ENCODE measurements at regions not wholly inside any gene's neighbourhood (a gene's known extent, or its start where the extent isn't known, plus 50 kb on each side); places are given as distances from the start of the nearest gene placed in this dataset.

DNA sequence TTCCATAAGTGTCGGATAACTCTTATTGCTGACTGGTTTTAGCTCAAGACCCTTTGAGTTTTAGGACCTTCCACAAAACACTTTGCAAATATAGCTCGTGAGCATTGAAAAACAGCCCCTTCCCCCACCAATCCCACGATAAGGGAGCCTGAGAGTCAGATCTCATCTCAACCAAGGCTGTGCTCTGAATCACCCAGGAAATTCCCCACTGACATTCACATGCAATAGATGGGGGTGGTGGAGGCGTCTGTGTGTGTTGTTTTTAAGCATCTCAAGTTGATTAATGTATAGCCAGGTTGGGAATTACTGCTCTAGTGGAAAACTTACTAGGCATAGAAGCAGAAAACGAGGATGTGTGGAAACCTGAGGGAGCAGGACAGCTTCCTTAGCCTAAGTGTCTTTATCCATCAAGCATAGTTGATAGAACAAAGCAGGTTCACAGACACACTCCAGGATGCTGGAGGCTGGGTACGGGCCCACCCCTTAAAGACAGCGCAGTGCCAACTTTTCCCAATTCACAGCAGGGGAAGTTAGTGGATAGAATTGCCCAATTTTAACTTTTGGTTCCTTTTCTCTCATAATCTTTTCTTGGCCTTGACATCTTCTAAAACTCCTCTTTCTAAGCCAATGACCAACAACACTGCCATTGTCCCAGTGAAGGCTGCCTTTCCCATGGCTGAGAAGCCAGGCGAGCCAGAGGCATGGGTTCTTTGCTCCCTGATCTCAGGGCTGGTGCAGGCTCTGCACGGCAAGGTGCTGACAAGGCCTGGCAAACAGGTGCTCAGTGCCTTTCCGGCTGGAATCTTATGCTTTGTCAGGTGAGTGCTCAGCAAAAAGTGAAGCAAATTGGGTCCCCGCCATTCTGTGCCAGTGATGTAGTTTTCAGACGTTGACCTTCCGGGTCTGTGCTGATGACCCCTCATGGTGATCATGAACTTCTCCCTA, 98.5 kb upstream of the INSIG1 start:
- no peak overlapping the region for H3K4me3 ChIP-seq (replicated peaks in 1 of 2; ENCODE audit: low read depth in 1 of 2, low read length in 2 of 2)
- no peak overlapping the region for H3K4me2 ChIP-seq (ENCODE audit: low read length)
- H3K36me3 ChIP-seq (ENCODE audit: control insufficient read depth in 1 of 2, insufficient read depth in 2 of 2, low read length in 2 of 2): no peaks in the 10 kb centered on the region
- BruUV-seq (replicated peaks): no TSS peak
- no peaks in the 10 kb centered on the region for H3K27me3 ChIP-seq (ENCODE audit: insufficient read depth, low read length)
- no peak overlapping the region for H3K9ac ChIP-seq (ENCODE audit: low read length)
- ChIA-PET CTCF (no interaction called here), POLR2A (no interaction called here), RAD21 (ENCODE audit: low non-redundant PET in 1 of 2, low total read pairs in 2 of 2, uncharacterized antibody in 2 of 2, unreplicated experiment in 2 of 2) (no interaction called here)
- intact Hi-C loops (cut with micrococcal nuclease): no loop called here
- H3K9me2 ChIP-seq (ENCODE audit: insufficient read depth): no peaks in the 10 kb centered on the region
- no peaks in the 10 kb centered on the region for H3K4me1 ChIP-seq (ENCODE audit: control insufficient read depth in 1 of 2, insufficient read depth in 2 of 2, low read length in 2 of 2)
- H2AFZ ChIP-seq (ENCODE audit: low read depth, low read length, poor library complexity, severe bottlenecking): no peak overlapping the region
- DNase-seq (ENCODE audit: low read depth, low spot score) (no peak), ATAC-seq (no peak)
- no peak overlapping the region for H3K27ac ChIP-seq (ENCODE audit: low read depth, low read length)
- TF ChIP-seq, protein P1, sequence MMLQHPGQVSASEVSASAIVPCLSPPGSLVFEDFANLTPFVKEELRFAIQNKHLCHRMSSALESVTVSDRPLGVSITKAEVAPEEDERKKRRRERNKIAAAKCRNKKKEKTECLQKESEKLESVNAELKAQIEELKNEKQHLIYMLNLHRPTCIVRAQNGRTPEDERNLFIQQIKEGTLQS (IDR thresholded peaks at IDR 0.05): no peak
- TF ChIP-seq POLR2A (IDR thresholded peaks at IDR 0.05; ENCODE audit: borderline replicate concordance, extremely low read depth, insufficient read depth, insufficient read length) (no peak), CBX3 (IDR thresholded peaks at IDR 0.05; ENCODE audit: low read depth) (no peak), TCF7L2 (IDR thresholded peaks at IDR 0.05; ENCODE audit: borderline replicate concordance, extremely low read depth, insufficient read depth, insufficient read length) (no peak), CEBPB (IDR thresholded peaks at IDR 0.05; ENCODE audit: low read depth) (no peak), YY1 (IDR thresholded peaks at IDR 0.05; ENCODE audit: extremely low read depth, insufficient replicate concordance, low read depth, low read length) (no peak), SIN3A (IDR thresholded peaks at IDR 0.05; ENCODE audit: low read depth) (no peak), ZNF274 (IDR thresholded peaks at IDR 0.05; ENCODE audit: low read depth, low read length) (no peak)
- TF ChIP-seq, protein P2, sequence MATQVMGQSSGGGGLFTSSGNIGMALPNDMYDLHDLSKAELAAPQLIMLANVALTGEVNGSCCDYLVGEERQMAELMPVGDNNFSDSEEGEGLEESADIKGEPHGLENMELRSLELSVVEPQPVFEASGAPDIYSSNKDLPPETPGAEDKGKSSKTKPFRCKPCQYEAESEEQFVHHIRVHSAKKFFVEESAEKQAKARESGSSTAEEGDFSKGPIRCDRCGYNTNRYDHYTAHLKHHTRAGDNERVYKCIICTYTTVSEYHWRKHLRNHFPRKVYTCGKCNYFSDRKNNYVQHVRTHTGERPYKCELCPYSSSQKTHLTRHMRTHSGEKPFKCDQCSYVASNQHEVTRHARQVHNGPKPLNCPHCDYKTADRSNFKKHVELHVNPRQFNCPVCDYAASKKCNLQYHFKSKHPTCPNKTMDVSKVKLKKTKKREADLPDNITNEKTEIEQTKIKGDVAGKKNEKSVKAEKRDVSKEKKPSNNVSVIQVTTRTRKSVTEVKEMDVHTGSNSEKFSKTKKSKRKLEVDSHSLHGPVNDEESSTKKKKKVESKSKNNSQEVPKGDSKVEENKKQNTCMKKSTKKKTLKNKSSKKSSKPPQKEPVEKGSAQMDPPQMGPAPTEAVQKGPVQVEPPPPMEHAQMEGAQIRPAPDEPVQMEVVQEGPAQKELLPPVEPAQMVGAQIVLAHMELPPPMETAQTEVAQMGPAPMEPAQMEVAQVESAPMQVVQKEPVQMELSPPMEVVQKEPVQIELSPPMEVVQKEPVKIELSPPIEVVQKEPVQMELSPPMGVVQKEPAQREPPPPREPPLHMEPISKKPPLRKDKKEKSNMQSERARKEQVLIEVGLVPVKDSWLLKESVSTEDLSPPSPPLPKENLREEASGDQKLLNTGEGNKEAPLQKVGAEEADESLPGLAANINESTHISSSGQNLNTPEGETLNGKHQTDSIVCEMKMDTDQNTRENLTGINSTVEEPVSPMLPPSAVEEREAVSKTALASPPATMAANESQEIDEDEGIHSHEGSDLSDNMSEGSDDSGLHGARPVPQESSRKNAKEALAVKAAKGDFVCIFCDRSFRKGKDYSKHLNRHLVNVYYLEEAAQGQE (IDR thresholded peaks at IDR 0.05; ENCODE audit: low read depth): no peak
- TF ChIP-seq, protein P3, sequence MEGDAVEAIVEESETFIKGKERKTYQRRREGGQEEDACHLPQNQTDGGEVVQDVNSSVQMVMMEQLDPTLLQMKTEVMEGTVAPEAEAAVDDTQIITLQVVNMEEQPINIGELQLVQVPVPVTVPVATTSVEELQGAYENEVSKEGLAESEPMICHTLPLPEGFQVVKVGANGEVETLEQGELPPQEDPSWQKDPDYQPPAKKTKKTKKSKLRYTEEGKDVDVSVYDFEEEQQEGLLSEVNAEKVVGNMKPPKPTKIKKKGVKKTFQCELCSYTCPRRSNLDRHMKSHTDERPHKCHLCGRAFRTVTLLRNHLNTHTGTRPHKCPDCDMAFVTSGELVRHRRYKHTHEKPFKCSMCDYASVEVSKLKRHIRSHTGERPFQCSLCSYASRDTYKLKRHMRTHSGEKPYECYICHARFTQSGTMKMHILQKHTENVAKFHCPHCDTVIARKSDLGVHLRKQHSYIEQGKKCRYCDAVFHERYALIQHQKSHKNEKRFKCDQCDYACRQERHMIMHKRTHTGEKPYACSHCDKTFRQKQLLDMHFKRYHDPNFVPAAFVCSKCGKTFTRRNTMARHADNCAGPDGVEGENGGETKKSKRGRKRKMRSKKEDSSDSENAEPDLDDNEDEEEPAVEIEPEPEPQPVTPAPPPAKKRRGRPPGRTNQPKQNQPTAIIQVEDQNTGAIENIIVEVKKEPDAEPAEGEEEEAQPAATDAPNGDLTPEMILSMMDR (IDR thresholded peaks at IDR 0.05 in 2 of 3, conservative IDR thresholded peaks at IDR 0.05 in 1 of 3; ENCODE audit: borderline replicate concordance in 1 of 3, insufficient read depth in 1 of 3, low read depth in 2 of 3, low read length in 2 of 3): no peak
- TF ChIP-seq, protein P4, sequence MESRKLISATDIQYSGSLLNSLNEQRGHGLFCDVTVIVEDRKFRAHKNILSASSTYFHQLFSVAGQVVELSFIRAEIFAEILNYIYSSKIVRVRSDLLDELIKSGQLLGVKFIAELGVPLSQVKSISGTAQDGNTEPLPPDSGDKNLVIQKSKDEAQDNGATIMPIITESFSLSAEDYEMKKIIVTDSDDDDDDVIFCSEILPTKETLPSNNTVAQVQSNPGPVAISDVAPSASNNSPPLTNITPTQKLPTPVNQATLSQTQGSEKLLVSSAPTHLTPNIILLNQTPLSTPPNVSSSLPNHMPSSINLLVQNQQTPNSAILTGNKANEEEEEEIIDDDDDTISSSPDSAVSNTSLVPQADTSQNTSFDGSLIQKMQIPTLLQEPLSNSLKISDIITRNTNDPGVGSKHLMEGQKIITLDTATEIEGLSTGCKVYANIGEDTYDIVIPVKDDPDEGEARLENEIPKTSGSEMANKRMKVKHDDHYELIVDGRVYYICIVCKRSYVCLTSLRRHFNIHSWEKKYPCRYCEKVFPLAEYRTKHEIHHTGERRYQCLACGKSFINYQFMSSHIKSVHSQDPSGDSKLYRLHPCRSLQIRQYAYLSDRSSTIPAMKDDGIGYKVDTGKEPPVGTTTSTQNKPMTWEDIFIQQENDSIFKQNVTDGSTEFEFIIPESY (IDR thresholded peaks at IDR 0.05; ENCODE audit: extremely low read depth, insufficient replicate concordance, low read length): no peak
- H3K79me2 ChIP-seq (ENCODE audit: insufficient read depth, low read length): no peaks in the 10 kb centered on the region
- no peaks in the 10 kb centered on the region for H3K9me3 ChIP-seq (ENCODE audit: control insufficient read depth in 1 of 2, insufficient read depth in 1 of 2, low read depth in 1 of 2, low read length in 2 of 2)
- no peaks in the 10 kb centered on the region for H4K20me1 ChIP-seq (ENCODE audit: insufficient read depth)
